ENCODE measurements at regions not wholly inside any gene's neighbourhood (a gene's known extent, or its start where the extent isn't known, plus 50 kb on each side); places are given as distances from the start of the nearest gene placed in this dataset.

DNA sequence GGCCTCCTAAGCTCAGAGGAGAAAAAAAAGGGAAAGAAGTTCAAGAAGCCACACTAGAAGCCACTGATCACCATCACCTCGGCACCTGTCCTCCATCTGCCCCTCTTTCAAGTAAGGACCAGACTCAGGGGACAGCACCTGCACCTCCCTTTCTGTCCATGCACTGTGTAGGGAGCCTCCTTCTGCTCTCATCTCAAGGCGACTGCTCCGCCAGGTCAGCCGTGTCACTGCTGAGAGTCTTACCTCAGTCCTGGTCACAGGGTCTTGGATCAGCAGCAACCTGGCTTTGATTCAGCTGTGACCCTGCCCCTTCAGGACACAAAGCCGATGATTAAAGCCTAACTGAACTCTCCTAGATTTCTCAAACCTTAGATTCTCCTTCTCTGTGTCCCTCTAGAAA lies 101.5 kb downstream of the ZNF280B start:
- ATAC-seq (no peak), DNase-seq (ENCODE audit: low spot score) (no peak), FAIRE-seq (no peak)
- H3K4me2 ChIP-seq (ENCODE audit: low read depth, low read length), result no peak overlapping the region
- H3K9ac ChIP-seq (ENCODE audit: insufficient read depth, low read depth, low read length), result no peak overlapping the region
- 3% methylated on average over 5 of the region's 5 CpGs for WGBS (ENCODE audit: low lambda C conversion rate)
- H3K27me3 ChIP-seq (ENCODE audit: control insufficient read depth in 1 of 2, insufficient read depth in 2 of 2, low read length in 2 of 2), result peaks cover 0 to 35% of the 10 kb centered on the region in 2 experiments; a peak in 3 of 5 replicates
- H3K36me3 ChIP-seq (replicated peaks in 1 of 2; ENCODE audit: control insufficient read depth in 1 of 2, insufficient read depth in 2 of 2, low read length in 2 of 2), result no peaks in the 10 kb centered on the region
- no peak overlapping the region for H3K4me3 ChIP-seq (replicated peaks in 1 of 3; ENCODE audit: insufficient read depth in 1 of 3, low read depth in 2 of 3, low read length in 3 of 3)
- no peaks in the 10 kb centered on the region for H3K4me1 ChIP-seq (ENCODE audit: insufficient read depth, low read length)
- POLR2A ChIA-PET, result no interaction called here
- no peaks in the 10 kb centered on the region for H4K20me1 ChIP-seq (ENCODE audit: insufficient read depth, low read length)
- intact Hi-C loops (cut with micrococcal nuclease; ENCODE audit: unreplicated experiment), result no loop called here
- in situ Hi-C loops (cut with HindIII; ENCODE audit: extremely low pct_ligation_motif_present, low pct_unique_long_range_greater_than_20kb), result no loop called here
- TF ChIP-seq FLYWCH1 (CRISPR knock-in tag; IDR thresholded peaks at IDR 0.05) (no peak), ZNF674 (CRISPR knock-in tag; IDR thresholded peaks at IDR 0.05; ENCODE audit: low read depth) (no peak), ZNF235 (CRISPR knock-in tag; IDR thresholded peaks at IDR 0.05; ENCODE audit: borderline replicate concordance) (no peak), ZNF292 (CRISPR knock-in tag; IDR thresholded peaks at IDR 0.05; ENCODE audit: borderline replicate concordance, low read depth) (no peak), ZBTB42 (CRISPR knock-in tag; IDR thresholded peaks at IDR 0.05) (no peak), TAF15 (IDR thresholded peaks at IDR 0.05; ENCODE audit: low read depth, low read length, poor library complexity, severe bottlenecking) (no peak), SIN3A (IDR thresholded peaks at IDR 0.05; ENCODE audit: borderline replicate concordance, low read depth, low read length) (no peak), TCF7L2 (IDR thresholded peaks at IDR 0.05; ENCODE audit: low read depth, low read length) (no peak)
- TF ChIP-seq, protein P1, sequence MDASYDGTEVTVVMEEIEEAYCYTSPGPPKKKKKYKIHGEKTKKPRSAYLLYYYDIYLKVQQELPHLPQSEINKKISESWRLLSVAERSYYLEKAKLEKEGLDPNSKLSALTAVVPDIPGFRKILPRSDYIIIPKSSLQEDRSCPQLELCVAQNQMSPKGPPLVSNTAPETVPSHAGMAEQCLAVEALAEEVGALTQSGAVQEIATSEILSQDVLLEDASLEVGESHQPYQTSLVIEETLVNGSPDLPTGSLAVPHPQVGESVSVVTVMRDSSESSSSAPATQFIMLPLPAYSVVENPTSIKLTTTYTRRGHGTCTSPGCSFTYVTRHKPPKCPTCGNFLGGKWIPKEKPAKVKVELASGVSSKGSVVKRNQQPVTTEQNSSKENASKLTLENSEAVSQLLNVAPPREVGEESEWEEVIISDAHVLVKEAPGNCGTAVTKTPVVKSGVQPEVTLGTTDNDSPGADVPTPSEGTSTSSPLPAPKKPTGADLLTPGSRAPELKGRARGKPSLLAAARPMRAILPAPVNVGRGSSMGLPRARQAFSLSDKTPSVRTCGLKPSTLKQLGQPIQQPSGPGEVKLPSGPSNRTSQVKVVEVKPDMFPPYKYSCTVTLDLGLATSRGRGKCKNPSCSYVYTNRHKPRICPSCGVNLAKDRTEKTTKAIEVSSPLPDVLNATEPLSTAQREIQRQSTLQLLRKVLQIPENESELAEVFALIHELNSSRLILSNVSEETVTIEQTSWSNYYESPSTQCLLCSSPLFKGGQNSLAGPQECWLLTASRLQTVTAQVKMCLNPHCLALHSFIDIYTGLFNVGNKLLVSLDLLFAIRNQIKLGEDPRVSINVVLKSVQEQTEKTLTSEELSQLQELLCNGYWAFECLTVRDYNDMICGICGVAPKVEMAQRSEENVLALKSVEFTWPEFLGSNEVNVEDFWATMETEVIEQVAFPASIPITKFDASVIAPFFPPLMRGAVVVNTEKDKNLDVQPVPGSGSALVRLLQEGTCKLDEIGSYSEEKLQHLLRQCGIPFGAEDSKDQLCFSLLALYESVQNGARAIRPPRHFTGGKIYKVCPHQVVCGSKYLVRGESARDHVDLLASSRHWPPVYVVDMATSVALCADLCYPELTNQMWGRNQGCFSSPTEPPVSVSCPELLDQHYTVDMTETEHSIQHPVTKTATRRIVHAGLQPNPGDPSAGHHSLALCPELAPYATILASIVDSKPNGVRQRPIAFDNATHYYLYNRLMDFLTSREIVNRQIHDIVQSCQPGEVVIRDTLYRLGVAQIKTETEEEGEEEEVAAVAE (CRISPR knock-in tag; IDR thresholded peaks at IDR 0.05; ENCODE audit: borderline replicate concordance), result no peak
- TF ChIP-seq, protein P2, sequence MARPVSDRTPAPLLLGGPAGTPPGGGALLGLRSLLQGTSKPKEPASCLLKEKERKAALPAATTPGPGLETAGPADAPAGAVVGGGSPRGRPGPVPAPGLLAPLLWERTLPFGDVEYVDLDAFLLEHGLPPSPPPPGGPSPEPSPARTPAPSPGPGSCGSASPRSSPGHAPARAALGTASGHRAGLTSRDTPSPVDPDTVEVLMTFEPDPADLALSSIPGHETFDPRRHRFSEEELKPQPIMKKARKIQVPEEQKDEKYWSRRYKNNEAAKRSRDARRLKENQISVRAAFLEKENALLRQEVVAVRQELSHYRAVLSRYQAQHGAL (CRISPR knock-in tag; IDR thresholded peaks at IDR 0.05; ENCODE audit: not compliant biosample characterization), result no peak
- H3K27ac ChIP-seq (ENCODE audit: extremely low read length, insufficient read depth, low read length), result no peak overlapping the region
- no TSS peak for BruUV-seq (replicated peaks)
- CTCF ChIA-PET (ENCODE audit: low intra/inter-chr PET ratio, low total read pairs), result no interaction called here
- no peaks in the 10 kb centered on the region for H3K9me3 ChIP-seq (ENCODE audit: low read length)
- no peaks in the 10 kb centered on the region for H3K79me2 ChIP-seq (ENCODE audit: insufficient read depth, low read length)
- no peak overlapping the region for H2AFZ ChIP-seq (ENCODE audit: low read length)

Data from HepG2 (cell line).